K562 (cell line): ENCODE measurements at regions not wholly inside any gene's neighbourhood (a gene's known extent, or its start where the extent isn't known, plus 50 kb on each side); places are given as distances from the start of the nearest gene placed in this dataset.

ENCODE experiments used
- HCFC1 ChIP-seq: IDR thresholded peaks from 2 replicates; pipeline ENCODE4 v1.6.1; 2012; ENCODE audit warnings: low read depth, low read length, improper control_type of control experiment
- MTA3 ChIP-seq: fragments of 450-650 bp; formaldehyde crosslinking; IDR thresholded peaks from 2 replicates; pipeline ENCODE4 v1.6.1; 2017; ENCODE audit warnings: mild to moderate bottlenecking, borderline replicate concordance
- NR1H2 ChIP-seq: sonication (generic); formaldehyde crosslinking; IDR thresholded peaks from 2 replicates; pipeline ENCODE4 v1.4.0; 2020; ENCODE audit warnings: mild to moderate bottlenecking, missing genetic modification reagents
- SMAD4 ChIP-seq: fragments of 250-450 bp; sonication (Bioruptor Pico); conservative IDR thresholded peaks from 2 replicates; pipeline ENCODE4 v1.8.0; 2021; ENCODE audit warnings: inconsistent platforms, mild to moderate bottlenecking, moderate library complexity
- SP1 ChIP-seq: sonication (generic); formaldehyde crosslinking; IDR thresholded peaks from 2 replicates; pipeline ENCODE4 v1.8.1; 2022; ENCODE audit warnings: mild to moderate bottlenecking, missing genetic modification reagents
- ZFP30 ChIP-seq: fragments of 250-450 bp; sonication (Bioruptor Pico); IDR thresholded peaks from 2 replicates; pipeline ENCODE4 v1.8.0; 2022; ENCODE audit warnings: moderate library complexity, mild to moderate bottlenecking, inconsistent platforms, borderline replicate concordance
- ZNF121 ChIP-seq: sonication (generic); formaldehyde crosslinking; conservative IDR thresholded peaks from 2 replicates; pipeline ENCODE4 v1.8.0; 2022; ENCODE audit warnings: missing genetic modification reagents
- TF ChIP-seq, protein P1 (sequence below): sonication (generic); formaldehyde crosslinking; IDR thresholded peaks from 2 replicates; pipeline ENCODE4 v1.8.0; 2022; ENCODE audit warnings: mild to moderate bottlenecking, missing genetic modification reagents
- TF ChIP-seq, protein P2 (sequence below), 3 experiments: IDR thresholded peaks in 2 of 3; conservative IDR thresholded peaks in 1 of 3; 2 replicates each; pipeline ENCODE4 v1.5.1; 2011 to 2012; ENCODE audit warnings: low read length in 3 of 3, mild to moderate bottlenecking in 3 of 3, control low read depth in 2 of 3, improper control_type of control experiment in 1 of 3, inconsistent platforms in 1 of 3, low read depth in 1 of 3, mixed read lengths in 1 of 3, moderate library complexity in 1 of 3; ENCODE audit not compliant: insufficient read depth in 2 of 3
- TF ChIP-seq, protein P3 (sequence below), 2 experiments: fragments of 450-650 bp; formaldehyde crosslinking in 1 of 2; IDR thresholded peaks; 2 replicates each; pipeline versions ENCODE4 v1.4.0 to v1.6.1; 2014 to 2020; ENCODE audit warnings: mild to moderate bottlenecking in 2 of 2, borderline replicate concordance in 1 of 2, low read depth in 1 of 2

DNA sequence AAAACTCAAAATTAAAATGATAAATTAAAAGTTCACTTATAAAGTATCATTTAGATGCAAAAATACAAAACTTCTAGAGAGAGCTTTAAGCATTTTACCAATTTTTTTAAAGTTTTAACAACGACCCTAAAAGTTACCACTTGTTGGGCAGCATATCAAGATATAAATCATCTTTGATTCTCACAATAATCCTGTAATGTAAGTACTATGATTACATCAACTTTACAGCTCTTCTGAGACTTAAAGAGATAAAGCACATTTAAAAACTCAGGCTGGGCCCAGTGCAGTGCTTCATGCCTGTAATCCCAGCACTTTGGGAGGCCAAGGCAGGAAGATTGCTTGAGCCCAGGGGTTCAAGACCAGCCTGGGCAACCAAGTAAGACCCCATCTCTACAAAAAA is 202.7 kb upstream of the GPC6 start:
- TF ChIP-seq NR1H2 (CRISPR knock-in tag) (no peak), SP1 (no peak), HCFC1 (no peak), ZFP30 (CRISPR knock-in tag) (no peak), ZNF121 (CRISPR knock-in tag) (no peak), MTA3 (no peak), SMAD4 (CRISPR knock-in tag) (no peak)
- TF ChIP-seq, protein P1, sequence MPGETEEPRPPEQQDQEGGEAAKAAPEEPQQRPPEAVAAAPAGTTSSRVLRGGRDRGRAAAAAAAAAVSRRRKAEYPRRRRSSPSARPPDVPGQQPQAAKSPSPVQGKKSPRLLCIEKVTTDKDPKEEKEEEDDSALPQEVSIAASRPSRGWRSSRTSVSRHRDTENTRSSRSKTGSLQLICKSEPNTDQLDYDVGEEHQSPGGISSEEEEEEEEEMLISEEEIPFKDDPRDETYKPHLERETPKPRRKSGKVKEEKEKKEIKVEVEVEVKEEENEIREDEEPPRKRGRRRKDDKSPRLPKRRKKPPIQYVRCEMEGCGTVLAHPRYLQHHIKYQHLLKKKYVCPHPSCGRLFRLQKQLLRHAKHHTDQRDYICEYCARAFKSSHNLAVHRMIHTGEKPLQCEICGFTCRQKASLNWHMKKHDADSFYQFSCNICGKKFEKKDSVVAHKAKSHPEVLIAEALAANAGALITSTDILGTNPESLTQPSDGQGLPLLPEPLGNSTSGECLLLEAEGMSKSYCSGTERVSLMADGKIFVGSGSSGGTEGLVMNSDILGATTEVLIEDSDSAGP (CRISPR knock-in tag): no peak
- TF ChIP-seq, protein P2, sequence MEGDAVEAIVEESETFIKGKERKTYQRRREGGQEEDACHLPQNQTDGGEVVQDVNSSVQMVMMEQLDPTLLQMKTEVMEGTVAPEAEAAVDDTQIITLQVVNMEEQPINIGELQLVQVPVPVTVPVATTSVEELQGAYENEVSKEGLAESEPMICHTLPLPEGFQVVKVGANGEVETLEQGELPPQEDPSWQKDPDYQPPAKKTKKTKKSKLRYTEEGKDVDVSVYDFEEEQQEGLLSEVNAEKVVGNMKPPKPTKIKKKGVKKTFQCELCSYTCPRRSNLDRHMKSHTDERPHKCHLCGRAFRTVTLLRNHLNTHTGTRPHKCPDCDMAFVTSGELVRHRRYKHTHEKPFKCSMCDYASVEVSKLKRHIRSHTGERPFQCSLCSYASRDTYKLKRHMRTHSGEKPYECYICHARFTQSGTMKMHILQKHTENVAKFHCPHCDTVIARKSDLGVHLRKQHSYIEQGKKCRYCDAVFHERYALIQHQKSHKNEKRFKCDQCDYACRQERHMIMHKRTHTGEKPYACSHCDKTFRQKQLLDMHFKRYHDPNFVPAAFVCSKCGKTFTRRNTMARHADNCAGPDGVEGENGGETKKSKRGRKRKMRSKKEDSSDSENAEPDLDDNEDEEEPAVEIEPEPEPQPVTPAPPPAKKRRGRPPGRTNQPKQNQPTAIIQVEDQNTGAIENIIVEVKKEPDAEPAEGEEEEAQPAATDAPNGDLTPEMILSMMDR (IDR thresholded peaks at IDR 0.05 in 2 of 3, conservative IDR thresholded peaks at IDR 0.05 in 1 of 3; ENCODE audit: insufficient read depth in 2 of 3, low read depth in 1 of 3, low read length in 3 of 3): no peak
- TF ChIP-seq, protein P3, sequence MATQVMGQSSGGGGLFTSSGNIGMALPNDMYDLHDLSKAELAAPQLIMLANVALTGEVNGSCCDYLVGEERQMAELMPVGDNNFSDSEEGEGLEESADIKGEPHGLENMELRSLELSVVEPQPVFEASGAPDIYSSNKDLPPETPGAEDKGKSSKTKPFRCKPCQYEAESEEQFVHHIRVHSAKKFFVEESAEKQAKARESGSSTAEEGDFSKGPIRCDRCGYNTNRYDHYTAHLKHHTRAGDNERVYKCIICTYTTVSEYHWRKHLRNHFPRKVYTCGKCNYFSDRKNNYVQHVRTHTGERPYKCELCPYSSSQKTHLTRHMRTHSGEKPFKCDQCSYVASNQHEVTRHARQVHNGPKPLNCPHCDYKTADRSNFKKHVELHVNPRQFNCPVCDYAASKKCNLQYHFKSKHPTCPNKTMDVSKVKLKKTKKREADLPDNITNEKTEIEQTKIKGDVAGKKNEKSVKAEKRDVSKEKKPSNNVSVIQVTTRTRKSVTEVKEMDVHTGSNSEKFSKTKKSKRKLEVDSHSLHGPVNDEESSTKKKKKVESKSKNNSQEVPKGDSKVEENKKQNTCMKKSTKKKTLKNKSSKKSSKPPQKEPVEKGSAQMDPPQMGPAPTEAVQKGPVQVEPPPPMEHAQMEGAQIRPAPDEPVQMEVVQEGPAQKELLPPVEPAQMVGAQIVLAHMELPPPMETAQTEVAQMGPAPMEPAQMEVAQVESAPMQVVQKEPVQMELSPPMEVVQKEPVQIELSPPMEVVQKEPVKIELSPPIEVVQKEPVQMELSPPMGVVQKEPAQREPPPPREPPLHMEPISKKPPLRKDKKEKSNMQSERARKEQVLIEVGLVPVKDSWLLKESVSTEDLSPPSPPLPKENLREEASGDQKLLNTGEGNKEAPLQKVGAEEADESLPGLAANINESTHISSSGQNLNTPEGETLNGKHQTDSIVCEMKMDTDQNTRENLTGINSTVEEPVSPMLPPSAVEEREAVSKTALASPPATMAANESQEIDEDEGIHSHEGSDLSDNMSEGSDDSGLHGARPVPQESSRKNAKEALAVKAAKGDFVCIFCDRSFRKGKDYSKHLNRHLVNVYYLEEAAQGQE (IDR thresholded peaks at IDR 0.05; ENCODE audit: borderline replicate concordance): no peak
- TF ChIP-seq, protein P3 (CRISPR knock-in tag; IDR thresholded peaks at IDR 0.05; ENCODE audit: low read depth): no peak
